GM10248 (cell line): ENCODE measurements at regions not wholly inside any gene's neighbourhood (a gene's known extent, or its start where the extent isn't known, plus 50 kb on each side); places are given as distances from the start of the nearest gene placed in this dataset.

Source experiments
- CTCF ChIA-PET: fragments of 300-600 bp; sonication (Branson Sonifier 250); formaldehyde crosslinking; extraction: SDS; loops from one replicate; lab custom pipeline; 2021; ENCODE audit warnings: antibody characterized with exemption; lab: Yijun Ruan, JAX
- POLR2A ChIA-PET: fragments of 350-650 bp; sonication (Branson Sonifier 250); formaldehyde crosslinking; extraction: SDS; loops from one replicate; lab custom pipeline; 2020; ENCODE audit warnings: antibody characterized with exemption; lab: Yijun Ruan, JAX
- DNase-seq: peaks from one replicate; pipeline ENCODE4 v3.0.0; 2012; ENCODE audit errors: extremely low spot score
- CTCF ChIP-seq: IDR thresholded peaks from 2 replicates; pipeline ENCODE4 v1.5.1; 2012; ENCODE audit warnings: mild to moderate bottlenecking, low read depth; ENCODE audit errors: extremely low read depth, missing control alignments, control extremely low read depth

- no peak for DNase-seq
- TF ChIP-seq CTCF: no peak
- ChIA-PET POLR2A (no interaction called here), CTCF (no interaction called here)
Measured at GRCh38 chr10:29931833-29932232, 127.6 kb downstream of the JCAD start.

- no peak for DNase-seq
- no peak for TF ChIP-seq CTCF
- POLR2A ChIA-PET: no interaction called here
- CTCF ChIA-PET: no interaction called here
Measured at GRCh38 chr10:29929006-29929405, 130.4 kb downstream of the JCAD start.

GRCh38 chr10:29926693-29927048 lies 132.7 kb downstream of the JCAD start:
- no peak for DNase-seq
- POLR2A ChIA-PET: no interaction called here
- no peak for TF ChIP-seq CTCF
- CTCF ChIA-PET: interaction anchor here (1.4 kb wide), 1 partner anchor 9 kb away, joined by 4 read pairs; no protein-coding TSS in a partner anchor

GRCh38 chr10:29925771-29926692 lies 133.4 kb downstream of the JCAD start:
- CTCF ChIA-PET: interaction anchor here (1.4 kb wide), 1 partner anchor 8 kb away, joined by 4 read pairs; no protein-coding TSS in a partner anchor
- no peak for DNase-seq
- POLR2A ChIA-PET: no interaction called here
- no peak for TF ChIP-seq CTCF

DNA sequence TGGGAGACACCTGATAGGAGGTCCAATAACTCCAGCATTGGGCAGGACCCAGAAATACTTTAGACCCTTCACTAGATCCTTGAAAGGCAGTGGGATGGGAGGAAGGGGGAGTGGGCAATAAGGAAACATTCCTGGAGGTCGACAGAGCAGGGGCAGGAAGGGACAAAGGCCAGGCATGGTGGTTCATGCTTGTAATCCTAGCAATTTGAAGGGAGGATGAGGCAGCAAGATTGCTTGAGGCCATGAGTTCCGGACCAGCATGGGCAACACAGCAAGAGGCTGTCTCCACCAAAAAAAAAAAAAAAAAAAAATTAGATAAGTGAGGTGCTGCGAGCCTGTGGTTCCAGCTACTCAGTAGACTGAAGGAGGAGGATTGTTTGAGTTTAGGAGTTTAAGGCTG lies 134.9 kb downstream of the JCAD start:
- no peak for DNase-seq
- ChIA-PET POLR2A (no interaction called here), CTCF (no interaction called here)
- TF ChIP-seq CTCF: no peak

DNA sequence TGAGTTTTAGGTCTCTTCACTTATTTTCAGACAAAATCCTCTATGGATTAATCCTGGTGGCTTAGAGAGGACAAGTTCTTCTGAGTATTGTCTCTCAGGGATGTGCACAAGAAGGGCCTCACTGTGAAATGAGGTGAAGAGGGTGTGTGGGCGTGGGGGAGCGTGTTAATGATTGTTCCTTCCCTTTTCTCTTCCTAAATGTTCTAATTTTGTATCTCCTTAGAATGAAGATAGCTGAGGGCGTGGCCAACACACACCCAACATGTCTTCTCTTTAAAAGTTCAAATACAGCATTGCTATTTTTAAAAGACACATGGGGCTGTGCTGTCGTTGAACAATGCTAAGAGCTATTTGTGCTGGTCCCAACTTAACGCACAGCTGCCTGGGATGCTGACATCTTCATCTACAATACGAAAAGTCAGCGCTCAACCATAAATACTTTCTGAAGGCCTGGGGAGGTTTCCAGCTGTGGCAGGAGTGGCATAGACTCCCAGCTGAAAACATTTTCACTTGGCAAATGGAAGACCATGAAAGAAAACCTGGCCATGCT lies 135.9 kb downstream of the JCAD start:
- CTCF ChIA-PET: no interaction called here
- DNase-seq: no peak
- no peak for TF ChIP-seq CTCF
- POLR2A ChIA-PET: no interaction called here
